Mucosa of gallbladder (tissue), 1 donor: ENCODE measurements at regions not wholly inside any gene's neighbourhood (a gene's known extent, or its start where the extent isn't known, plus 50 kb on each side); places are given as distances from the start of the nearest gene placed in this dataset.
A peak's percentile ranks its signal among the peaks of the same experiment; 100 is the strongest.

ENCODE experiments used
- DNase-seq: peaks from one replicate; pipeline ENCODE4 v3.0.0-alpha.2; 2020; ENCODE audit warnings: low spot score
- donor health status: DM: no; HTN: no; CAD: no.

DNA sequence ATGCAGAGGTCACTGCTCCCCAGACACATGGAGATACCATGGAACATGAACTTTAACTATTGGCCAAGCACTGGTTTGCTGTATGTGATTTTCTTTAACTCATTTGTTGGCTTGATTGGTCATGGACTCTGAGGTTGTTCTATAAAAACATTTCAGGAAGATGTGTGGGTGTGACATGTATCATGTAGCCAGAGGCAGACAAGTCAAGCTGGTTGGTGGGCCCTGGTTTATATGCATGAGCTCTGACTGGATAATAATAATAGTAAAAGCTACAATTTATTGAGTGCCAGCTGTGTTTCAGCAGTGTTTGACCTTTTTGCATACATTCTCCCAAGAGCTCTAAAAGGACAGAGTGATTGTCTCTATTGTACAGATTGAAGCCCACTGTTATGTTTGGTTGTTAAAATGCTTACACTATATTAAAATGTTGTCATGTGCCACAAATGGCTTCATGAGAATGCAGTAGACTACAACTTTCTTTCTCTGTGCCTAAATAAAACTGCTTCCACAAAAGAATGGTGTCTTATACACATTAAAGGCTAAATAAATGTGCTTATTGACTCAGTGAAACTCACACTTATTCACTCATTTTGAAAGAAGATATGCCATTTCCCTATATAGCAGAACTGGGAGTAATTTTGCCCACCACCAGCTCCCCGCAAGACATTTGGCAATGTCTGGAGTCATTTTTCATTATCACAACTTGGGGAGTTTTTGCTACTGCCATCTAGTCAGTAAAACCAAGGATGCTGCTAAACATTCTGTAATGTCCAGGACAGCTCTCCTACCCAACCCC, 243.6 kb upstream of the NFE2L3 start:
- no peak for DNase-seq

GRCh38 chr7:25911738-25912607, 240.0 kb upstream of the NFE2L3 start:
- DNase-seq: no peak

DNA sequence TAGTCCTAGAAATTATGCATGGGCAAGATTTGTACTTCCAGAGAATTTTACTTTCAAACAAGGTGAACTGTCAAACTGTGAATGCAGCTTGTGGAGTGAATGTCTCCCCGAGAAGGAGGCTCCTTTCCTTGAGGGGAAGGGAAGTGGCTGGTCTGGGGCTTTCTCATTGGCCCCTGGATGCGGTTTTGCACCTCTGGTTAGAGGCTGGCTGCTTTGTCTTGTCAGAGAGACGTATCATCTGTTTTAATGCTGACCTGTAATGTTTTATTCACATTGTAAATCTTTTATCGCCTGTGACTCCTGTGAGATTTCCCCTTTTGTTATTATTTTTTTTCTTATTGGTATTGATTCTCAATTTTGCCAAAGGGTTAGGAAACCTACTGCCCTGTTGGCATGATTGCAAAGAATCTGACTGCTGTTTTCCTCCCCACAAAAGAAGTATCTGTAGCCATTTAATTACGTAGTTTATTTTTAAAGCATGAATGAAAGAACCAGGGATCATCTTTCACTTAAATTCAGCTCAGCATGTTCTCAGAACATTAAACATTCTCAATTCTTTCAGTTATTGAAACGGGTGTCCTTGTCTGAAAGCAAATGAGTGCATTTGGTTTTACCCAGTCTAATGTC, 238.3 kb upstream of the NFE2L3 start:
- DNase-seq: no peak

GRCh38 chr7:25918731-25919130, 233.3 kb upstream of the NFE2L3 start:
- no peak for DNase-seq

GRCh38 chr7:25922296-25922695, 229.7 kb upstream of the NFE2L3 start:
- no peak for DNase-seq

DNA sequence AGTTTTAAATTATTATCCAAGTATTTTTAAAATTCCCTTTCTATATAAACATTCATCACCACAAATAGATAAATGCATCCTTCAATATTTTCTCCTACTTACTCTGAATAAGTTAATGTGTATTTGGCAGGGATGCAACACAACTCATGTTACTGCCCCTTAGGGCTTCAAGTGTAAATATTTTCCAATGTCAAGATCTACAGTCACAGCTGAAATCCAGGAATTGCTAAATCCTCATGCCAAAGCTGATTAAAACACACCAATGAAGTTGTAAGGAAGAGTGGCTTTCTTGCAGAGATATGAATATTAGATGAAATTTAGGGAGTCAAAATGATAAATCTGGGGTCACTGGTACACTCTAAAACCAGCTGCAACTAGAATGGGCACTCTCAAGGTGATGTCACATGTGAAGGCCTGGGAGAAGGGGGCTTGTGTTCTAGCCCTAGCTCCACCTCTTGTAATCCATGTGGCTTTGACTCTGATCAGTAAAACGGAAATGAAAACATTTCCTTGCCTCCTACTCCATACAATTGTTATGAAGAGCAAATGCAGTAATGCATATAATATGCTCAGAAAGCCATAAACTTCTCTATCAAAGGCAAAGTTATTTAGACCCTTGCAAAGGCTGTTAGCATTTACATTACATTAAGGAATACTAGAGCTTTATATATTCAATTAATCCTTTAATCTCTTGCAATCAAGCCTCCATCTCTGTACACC, 228.1 kb upstream of the NFE2L3 start:
- DNase-seq: no peak

GRCh38 chr7:25926009-25926408, 226.0 kb upstream of the NFE2L3 start:
- peak; percentile 27 for DNase-seq

DNA sequence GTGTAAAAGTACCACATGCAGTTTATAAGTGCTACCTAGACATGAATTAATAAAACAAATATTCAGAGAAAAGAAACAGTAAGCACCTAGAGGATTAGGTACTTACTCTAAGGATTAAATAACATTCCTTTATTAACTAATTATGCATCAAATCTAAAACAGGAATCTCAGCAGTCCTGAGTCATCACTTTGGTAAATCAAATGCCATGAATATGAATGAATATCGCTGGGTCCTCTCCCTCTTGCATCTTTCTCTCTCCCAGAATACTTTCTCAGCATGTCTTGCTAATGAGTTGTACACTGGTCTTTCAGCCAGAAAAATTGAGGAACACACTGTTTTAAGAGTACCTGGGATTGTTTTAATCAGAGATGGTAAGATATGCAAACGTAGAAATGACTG, 225.5 kb upstream of the NFE2L3 start:
- no peak for DNase-seq

DNA sequence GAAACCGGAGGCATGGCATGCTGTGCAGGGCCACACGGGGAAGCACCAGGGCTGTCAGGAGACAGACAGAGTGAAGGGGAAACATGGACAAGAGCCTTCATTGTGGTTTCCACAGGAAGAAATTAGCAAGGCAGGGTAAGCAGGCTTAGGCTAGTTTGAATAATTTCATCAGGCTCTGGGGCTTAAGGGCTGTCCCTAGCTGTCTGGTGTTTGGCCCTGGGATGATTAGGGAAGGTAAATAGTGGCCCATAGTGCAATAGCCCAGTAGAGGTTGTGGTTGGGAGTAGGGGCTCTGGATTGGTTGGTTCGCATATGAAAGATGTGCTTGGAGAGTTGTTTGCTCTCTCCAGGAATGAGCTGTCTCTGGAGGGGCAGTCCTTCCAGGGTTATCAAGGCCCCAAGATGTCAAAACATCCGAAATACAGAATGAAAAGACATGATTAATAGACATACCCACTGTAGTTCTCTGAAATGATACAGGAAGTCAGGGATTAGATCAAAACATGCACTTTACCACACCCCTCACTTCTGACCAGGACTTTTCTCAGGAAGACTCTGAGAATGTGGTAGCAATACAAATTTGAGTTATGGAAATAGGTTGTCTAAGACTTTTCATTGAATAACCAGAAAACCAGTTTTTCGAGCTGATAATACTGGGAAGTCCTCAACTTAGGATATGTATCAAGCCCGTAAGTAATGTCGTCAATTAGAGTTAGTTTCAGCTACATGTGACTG, 224.9 kb upstream of the NFE2L3 start:
- DNase-seq: no peak

- no peak for DNase-seq
Measured at GRCh38 chr7:25927626-25927978, 224.4 kb upstream of the NFE2L3 start.

GRCh38 chr7:25928549-25929330, 223.3 kb upstream of the NFE2L3 start:
- DNase-seq: no peak

- no peak for DNase-seq
Measured at GRCh38 chr7:25929448-25929847, 222.6 kb upstream of the NFE2L3 start.

- no peak for DNase-seq
Measured at GRCh38 chr7:25930492-25931048, 221.4 kb upstream of the NFE2L3 start.

DNA sequence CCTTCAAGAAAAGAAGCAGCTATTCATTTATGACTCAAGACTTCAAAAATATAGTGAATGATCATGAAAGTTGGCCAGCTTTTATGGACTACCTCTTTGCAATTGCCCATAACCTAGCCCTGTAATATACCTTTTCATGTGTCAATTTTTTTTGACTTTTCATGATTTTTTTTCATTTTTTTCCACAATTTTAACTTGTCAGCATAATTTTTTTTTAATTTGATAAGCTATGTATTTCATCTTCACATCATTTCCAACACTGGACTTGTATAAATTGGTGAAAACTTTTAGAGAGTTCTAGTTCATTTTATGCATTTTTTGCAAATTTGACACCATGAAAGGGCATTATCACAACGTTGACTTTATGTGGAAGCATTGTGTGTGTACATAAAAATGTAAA, 220.8 kb upstream of the NFE2L3 start:
- no peak for DNase-seq

GRCh38 chr7:25933921-25934320, 218.1 kb upstream of the NFE2L3 start:
- DNase-seq: no peak

DNA sequence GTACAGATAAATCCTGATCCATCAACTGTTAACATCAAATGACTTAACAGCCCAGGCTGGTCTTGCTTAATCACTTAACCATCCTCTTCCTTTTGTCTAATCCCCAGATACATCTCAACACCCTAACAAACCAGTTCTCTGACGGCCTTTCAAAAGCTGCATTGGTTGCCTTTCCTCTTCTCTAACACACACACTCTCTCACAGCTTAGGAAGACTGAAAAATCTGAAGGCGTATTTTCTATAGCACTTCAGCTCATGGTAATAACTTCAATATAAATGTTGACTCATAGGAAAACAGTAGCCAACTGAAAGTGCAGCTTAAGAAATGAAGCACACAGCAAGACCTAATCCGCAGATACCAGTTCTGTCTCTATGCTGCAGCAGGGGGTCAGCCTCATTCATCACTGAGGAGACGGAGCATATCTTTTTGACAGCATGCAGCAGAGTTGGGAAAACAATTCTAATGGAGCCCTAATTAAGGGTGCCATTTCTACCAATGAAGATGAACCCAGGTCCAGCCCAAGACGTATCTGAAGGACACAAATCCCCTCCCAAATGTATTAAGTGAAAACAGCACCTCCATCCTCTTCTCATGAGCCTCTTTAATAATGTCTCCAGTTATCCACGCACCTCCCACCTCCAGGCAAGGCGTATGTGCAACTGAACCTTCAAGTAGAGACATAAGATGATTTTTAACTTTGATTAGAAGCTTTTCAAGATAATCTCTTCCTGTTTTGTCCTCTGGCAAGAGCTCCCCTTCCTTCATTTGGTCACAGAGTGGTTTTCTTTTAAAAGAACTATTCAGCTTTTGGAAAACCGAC, 211.7 kb upstream of the NFE2L3 start:
- DNase-seq: no peak

DNA sequence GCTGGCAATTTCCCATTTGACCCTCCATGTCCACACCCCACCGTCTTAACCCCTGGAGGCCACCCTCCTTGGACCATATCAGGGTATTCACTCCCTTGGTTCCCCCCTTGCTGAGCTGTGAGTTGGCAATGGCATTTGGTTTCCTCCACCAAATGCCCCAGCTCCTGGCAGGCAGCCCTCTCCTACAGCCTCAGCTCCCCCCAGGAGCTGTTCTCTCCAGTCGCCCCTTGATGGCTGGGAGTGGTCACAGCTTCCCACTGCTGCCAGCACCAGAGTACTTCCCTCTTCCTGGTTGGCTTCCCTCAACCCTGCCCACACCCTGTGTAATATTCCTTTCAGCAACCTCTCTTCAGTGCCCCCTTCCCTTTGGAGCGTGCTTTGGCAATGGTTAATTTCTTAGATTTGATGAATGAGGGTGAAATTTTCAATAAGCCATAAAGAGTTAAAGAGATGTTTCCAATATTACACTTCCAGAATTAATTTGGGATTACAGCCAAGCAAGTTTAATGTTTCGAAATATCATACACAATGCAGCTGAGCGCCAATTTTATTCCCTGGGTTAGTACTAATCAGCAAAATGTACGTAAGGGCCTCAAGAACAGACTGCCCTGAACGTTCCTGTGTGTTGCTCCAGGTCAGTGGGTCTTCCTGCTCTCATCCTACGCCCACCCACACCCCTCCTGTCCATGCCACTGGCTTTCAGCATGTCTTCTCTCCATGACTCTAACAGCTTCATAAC, 207.1 kb upstream of the NFE2L3 start:
- no peak for DNase-seq

DNA sequence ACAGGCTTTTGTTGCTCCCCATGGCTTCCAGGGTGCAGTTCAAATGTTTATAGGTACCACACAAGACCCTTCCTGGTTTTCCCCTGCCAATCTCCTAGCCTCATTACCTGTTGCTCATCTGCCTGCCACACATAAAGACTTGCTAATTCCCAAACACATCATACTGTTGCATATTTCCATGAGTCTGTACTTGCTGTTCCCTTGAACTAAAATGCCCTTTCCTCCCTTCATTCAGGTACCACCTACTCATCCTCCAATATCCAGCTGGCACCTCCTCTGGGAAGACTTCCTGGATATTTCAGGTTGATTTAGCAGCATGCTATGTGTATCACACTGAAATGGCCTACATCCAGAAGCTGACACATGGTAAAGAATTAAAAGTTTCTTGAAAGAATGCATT, 206.4 kb upstream of the NFE2L3 start:
- no peak for DNase-seq

GRCh38 chr7:25946181-25946580, 205.8 kb upstream of the NFE2L3 start:
- DNase-seq: no peak
